CD4-positive, alpha-beta T cell (primary cell): ENCODE measurements at regions not wholly inside any gene's neighbourhood (a gene's known extent, or its start where the extent isn't known, plus 50 kb on each side); places are given as distances from the start of the nearest gene placed in this dataset.
"Not testable (repeated sequence)": the region's sequence is repeated elsewhere in the genome, so short reads cannot be mapped to it uniquely, and the experiment has no call there.

Experiments used
- ATAC-seq: fragments of 200-7000 bp; cut with Tn5 transposase; one replicate; pipeline ENCODE4 v1.10.0; 2022; ENCODE audit warnings: mild to moderate bottlenecking; ENCODE audit not compliant: poor library complexity
- CTCF ChIA-PET: fragments of 350-600 bp; sonication (Branson Sonifier 250); formaldehyde crosslinking; loops from one replicate; lab custom pipeline; 2021; ENCODE audit warnings: antibody characterized with exemption, inconsistent platforms; lab: Charles Lee
- POLR2A ChIA-PET: fragments of 350-600 bp; sonication (Branson Sonifier 250); formaldehyde crosslinking; loops from one replicate; lab custom pipeline; 2021; ENCODE audit warnings: antibody characterized with exemption, inconsistent platforms; lab: Charles Lee
- DNase-seq, 14 experiments: peaks; one replicate each; pipeline ENCODE4 v3.0.0-alpha.2; 2013 to 2020; ENCODE audit warnings: mixed read lengths in 2 of 14
- H3K27ac ChIP-seq, 2 donors: one replicate each; pipeline versions ENCODE4 v1.5.1 to v1.7.0; 2013; ENCODE audit warnings: low read length in 2 of 2, low read depth in 1 of 2, mild to moderate bottlenecking in 1 of 2
- H3K27me3 ChIP-seq, 2 experiments: 1 replicate in 1 of 2; 2 replicates in 1 of 2; pipeline versions ENCODE4 v1.6.1 to v1.7.0; 2013; ENCODE audit warnings: low read length in 2 of 2, control low read depth in 1 of 2, mild to moderate bottlenecking in 1 of 2, moderate library complexity in 1 of 2; ENCODE audit not compliant: insufficient read depth in 2 of 2, control insufficient read depth in 1 of 2
- H3K36me3 ChIP-seq: one replicate; pipeline ENCODE4 v1.6.1; 2013; ENCODE audit warnings: low read length, control low read depth; ENCODE audit not compliant: insufficient read depth
- H3K4me1 ChIP-seq: one replicate; pipeline ENCODE4 v1.6.1; 2013; ENCODE audit warnings: low read length, control low read depth; ENCODE audit not compliant: insufficient read depth
- H3K4me3 ChIP-seq: one replicate; pipeline ENCODE4 v1.5.1; 2013; ENCODE audit warnings: mild to moderate bottlenecking, low read length, moderate library complexity
- H3K9me3 ChIP-seq, 2 experiments: 1 replicate in 1 of 2; 2 replicates in 1 of 2; pipeline versions ENCODE4 v1.6.1 to v1.7.0; 2013; ENCODE audit warnings: low read length in 2 of 2, mild to moderate bottlenecking in 2 of 2, control low read depth in 1 of 2, moderate library complexity in 1 of 2; ENCODE audit not compliant: control insufficient read depth in 1 of 2, insufficient read depth in 1 of 2
- H3K27ac Mint-ChIP-seq: one replicate; pipeline ENCODE4 v1.8.0; 2020; ENCODE audit warnings: mixed read lengths
- H3K27me3 Mint-ChIP-seq: one replicate; pipeline ENCODE4 v1.8.0; 2021; ENCODE audit warnings: mixed read lengths
- H3K36me3 Mint-ChIP-seq: one replicate; pipeline ENCODE4 v1.8.0; 2021; ENCODE audit warnings: low read depth, mixed read lengths
- H3K4me1 Mint-ChIP-seq: one replicate; pipeline ENCODE4 v1.8.0; 2021; ENCODE audit warnings: low read depth, mixed read lengths
- H3K4me3 Mint-ChIP-seq: one replicate; pipeline ENCODE4 v1.8.0; 2020; ENCODE audit warnings: mild to moderate bottlenecking, mixed read lengths
- H3K9me3 Mint-ChIP-seq: one replicate; pipeline ENCODE4 v1.8.0; 2020; ENCODE audit warnings: mixed read lengths
- CTCF ChIP-seq: fragments of 200-600 bp; IDR thresholded peaks from one replicate; pipeline ENCODE4 v1.8.0; 2022; ENCODE audit warnings: antibody characterized with exemption, mild to moderate bottlenecking
- intact Hi-C, 2 experiments: fragments of 100-400 bp; cut with DNase I in 1 of 2; cut with micrococcal nuclease in 1 of 2; formaldehyde crosslinking; loops; one replicate each; pipeline versions ENCODE4 v1.15.1 to v1.9.0; 2023 to 2025; cut with DNase I, micrococcal nuclease

DNA sequence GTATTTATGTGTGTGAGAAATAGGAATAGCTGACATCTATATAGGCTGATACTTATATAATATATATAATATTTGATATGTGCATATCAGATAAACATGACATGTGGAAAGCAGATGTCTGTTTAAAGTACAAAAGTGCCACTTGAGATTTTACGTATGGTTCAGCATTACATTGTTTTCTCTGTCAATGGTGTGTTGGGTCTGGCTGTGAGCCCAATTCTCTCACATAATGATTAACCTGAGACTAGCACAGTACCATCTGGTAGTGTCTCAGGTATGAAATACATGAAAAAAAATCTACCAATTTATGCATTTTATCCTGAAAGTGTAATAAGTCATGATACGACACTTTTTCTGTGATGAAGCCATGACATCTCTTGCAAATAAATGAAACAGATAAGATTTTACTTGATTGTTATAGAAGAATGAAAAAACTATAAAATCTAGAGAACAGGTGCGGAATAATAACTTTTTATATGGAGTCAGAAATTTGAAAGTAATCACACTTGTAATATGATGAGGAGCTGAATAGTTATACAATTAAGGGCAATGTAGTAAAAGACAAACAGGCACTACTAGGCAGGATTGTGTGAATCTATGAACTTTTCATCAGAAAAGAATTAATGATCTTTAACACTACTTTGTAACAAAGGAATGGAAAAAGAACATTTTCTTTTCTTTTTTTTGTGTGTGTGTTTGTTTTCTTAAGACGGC is 1405.0 kb downstream of the OLFM4 start:
- Histone ChIP-seq H3K36me3 (no peaks in the 10 kb centered on the region), H3K4me1 (no peaks in the 10 kb centered on the region), H3K4me3 (no peak overlapping the region), H3K27ac (no peak overlapping the region), H3K27me3 (no peaks in the 10 kb centered on the region), H3K9me3 (peaks cover 7 to 9% of the 10 kb centered on the region in 2 experiments)
- H3K36me3 Mint-ChIP-seq, result no peaks in the 10 kb centered on the region
- H3K4me1 Mint-ChIP-seq, result no peaks in the 10 kb centered on the region
- CTCF ChIA-PET, result no interaction called here
- DNase-seq (no peak), ATAC-seq (no peak)
- no peaks in the 10 kb centered on the region for H3K27me3 Mint-ChIP-seq
- TF ChIP-seq CTCF, result no peak
- no peak overlapping the region for H3K4me3 Mint-ChIP-seq
- intact Hi-C loops, result no loop called here
- POLR2A ChIA-PET, result no interaction called here
- H3K9me3 Mint-ChIP-seq, result peaks cover 13% of the 10 kb centered on the region
- no peak overlapping the region for H3K27ac Mint-ChIP-seq

- DNase-seq, H3K27ac ChIP-seq, H3K4me3 Mint-ChIP-seq, H3K9me3 ChIP-seq, H3K27me3 Mint-ChIP-seq, H3K4me1 Mint-ChIP-seq, H3K27ac Mint-ChIP-seq, H3K36me3 Mint-ChIP-seq, H3K4me1 ChIP-seq, H3K36me3 ChIP-seq, POLR2A ChIA-PET, ATAC-seq, H3K4me3 ChIP-seq, H3K27me3 ChIP-seq, CTCF ChIA-PET: not testable (repeated sequence)
- peaks cover 14% of the 10 kb centered on the region for H3K9me3 Mint-ChIP-seq
- intact Hi-C loops, result loop anchor here in 1 of 2 experiments (5.0 kb wide), 1 partner anchor 124 kb away; no protein-coding TSS in a partner anchor
Measured at GRCh38 chr13:54440853-54441400, 1412.3 kb downstream of the OLFM4 start.

GRCh38 chr13:54445453-54445852 is 1416.8 kb downstream of the OLFM4 start:
- Histone ChIP-seq H3K4me1 (no peaks in the 10 kb centered on the region), H3K9me3 (peaks cover 0 to 6% of the 10 kb centered on the region in 2 experiments), H3K36me3 (no peaks in the 10 kb centered on the region), H3K27ac (no peak overlapping the region), H3K4me3 (no peak overlapping the region), H3K27me3 (no peaks in the 10 kb centered on the region)
- Mint-ChIP-seq H3K9me3 (peaks cover 8% of the 10 kb centered on the region), H3K4me1 (no peaks in the 10 kb centered on the region), H3K27me3 (no peaks in the 10 kb centered on the region), H3K27ac (no peak overlapping the region), H3K4me3 (no peak overlapping the region), H3K36me3 (no peaks in the 10 kb centered on the region)
- no peak for ATAC-seq
- POLR2A ChIA-PET, result no interaction called here
- no peak for TF ChIP-seq CTCF
- intact Hi-C loops, result no loop called here
- CTCF ChIA-PET, result no interaction called here
- DNase-seq, result no peak
